HepG2 (cell line): ENCODE measurements at regions not wholly inside any gene's neighbourhood (a gene's known extent, or its start where the extent isn't known, plus 50 kb on each side); places are given as distances from the start of the nearest gene placed in this dataset.

Source experiments
- GABPA ChIP-seq, 2 experiments: IDR thresholded peaks; 2 replicates each; pipeline ENCODE4 v1.6.1; 2011 to 2016; ENCODE audit warnings: low read depth in 2 of 2, low read length in 1 of 2, missing biosample characterization in 1 of 2, missing genetic modification characterization in 1 of 2
- IRF9 ChIP-seq: sonication (generic); formaldehyde crosslinking; IDR thresholded peaks from 2 replicates; pipeline ENCODE4 v1.8.0; 2022; ENCODE audit warnings: missing genetic modification reagents, mild to moderate bottlenecking, borderline replicate concordance

- TF ChIP-seq IRF9 (CRISPR knock-in tag) (no peak), GABPA (IDR thresholded peaks at IDR 0.05; ENCODE audit: low read depth, low read length) (no peak), GABPA (CRISPR knock-in tag; IDR thresholded peaks at IDR 0.05; ENCODE audit: low read depth) (no peak)
These were observed 161.7 kb upstream of the ARHGAP20 start for GRCh38 chr11:110873975-110874374.
